WERI-Rb-1 (cell line): ENCODE measurements at regions not wholly inside any gene's neighbourhood (a gene's known extent, or its start where the extent isn't known, plus 50 kb on each side); places are given as distances from the start of the nearest gene placed in this dataset.
A peak's percentile ranks its signal among the peaks of the same experiment; 100 is the strongest.

Experiments used
- DNase-seq: peaks from one replicate; pipeline ENCODE4 v3.0.0-alpha.2; 2020
- H3K27ac ChIP-seq: fragments of 250-450 bp; sonication (Bioruptor Pico); 2 replicates; pipeline ENCODE4 v1.5.1; 2020; ENCODE audit warnings: mild to moderate bottlenecking, moderate library complexity
- H3K27me3 ChIP-seq: fragments of 250-450 bp; sonication (Bioruptor Pico); 2 replicates; pipeline ENCODE4 v1.5.1; 2021; ENCODE audit warnings: mild to moderate bottlenecking, low read depth, moderate library complexity; ENCODE audit not compliant: insufficient read depth, severe bottlenecking
- H3K36me3 ChIP-seq: fragments of 250-450 bp; sonication (Bioruptor Pico); 2 replicates; pipeline ENCODE4 v1.5.1; 2020; ENCODE audit warnings: mild to moderate bottlenecking, moderate library complexity
- H3K4me3 ChIP-seq: 2 replicates; pipeline ENCODE4 v1.5.1; 2011; ENCODE audit warnings: low read depth, mild to moderate bottlenecking, control low read depth, low read length
- H3K9me3 ChIP-seq: fragments of 250-450 bp; sonication (Bioruptor Pico); 2 replicates; pipeline ENCODE4 v1.5.1; 2021; ENCODE audit warnings: mild to moderate bottlenecking, moderate library complexity; ENCODE audit not compliant: severe bottlenecking
- CTCF ChIP-seq: IDR thresholded peaks from 2 replicates; pipeline ENCODE4 v1.5.1; 2011; ENCODE audit warnings: low read depth, mild to moderate bottlenecking, control low read depth, inconsistent platforms, low read length

GRCh38 chr18:10049747-10050146 lies 135.9 kb downstream of the VAPA start:
- Histone ChIP-seq H3K36me3 (no peaks in the 10 kb centered on the region), H3K27me3 (no peaks in the 10 kb centered on the region), H3K4me3 (no peak overlapping the region), H3K27ac (no peak overlapping the region), H3K9me3 (no peaks in the 10 kb centered on the region)
- TF ChIP-seq CTCF = no peak
- DNase-seq = no peak

DNA sequence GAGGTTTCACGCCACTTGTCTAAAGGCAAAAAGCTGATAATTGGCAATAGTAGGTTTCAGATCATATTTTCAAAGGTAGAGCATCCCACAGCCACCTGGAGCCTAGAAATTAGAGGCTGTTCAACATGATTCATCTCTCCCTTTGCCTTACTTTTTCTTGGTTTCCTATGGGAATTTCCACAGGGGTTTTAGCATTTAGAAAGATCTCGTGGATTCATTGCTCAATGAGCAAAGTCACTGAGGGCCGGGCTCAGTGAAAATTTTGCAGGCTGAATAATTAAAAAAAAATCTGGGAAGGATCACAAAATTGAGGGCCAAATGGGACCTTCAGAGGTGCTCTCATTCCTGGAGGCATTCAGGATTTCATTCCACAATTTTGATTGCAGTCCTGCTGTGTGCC lies 137.1 kb downstream of the VAPA start:
- no peak for TF ChIP-seq CTCF
- DNase-seq = no peak
- no peak overlapping the region for H3K4me3 ChIP-seq
- no peaks in the 10 kb centered on the region for H3K36me3 ChIP-seq
- H3K9me3 ChIP-seq = no peaks in the 10 kb centered on the region
- H3K27me3 ChIP-seq = no peaks in the 10 kb centered on the region
- no peak overlapping the region for H3K27ac ChIP-seq

GRCh38 chr18:10051877-10052631 lies 138.2 kb downstream of the VAPA start:
- no peak overlapping the region for H3K4me3 ChIP-seq
- H3K36me3 ChIP-seq = no peaks in the 10 kb centered on the region
- DNase-seq = no peak
- TF ChIP-seq CTCF = no peak
- no peaks in the 10 kb centered on the region for H3K27me3 ChIP-seq
- no peaks in the 10 kb centered on the region for H3K9me3 ChIP-seq
- H3K27ac ChIP-seq = no peak overlapping the region

DNA sequence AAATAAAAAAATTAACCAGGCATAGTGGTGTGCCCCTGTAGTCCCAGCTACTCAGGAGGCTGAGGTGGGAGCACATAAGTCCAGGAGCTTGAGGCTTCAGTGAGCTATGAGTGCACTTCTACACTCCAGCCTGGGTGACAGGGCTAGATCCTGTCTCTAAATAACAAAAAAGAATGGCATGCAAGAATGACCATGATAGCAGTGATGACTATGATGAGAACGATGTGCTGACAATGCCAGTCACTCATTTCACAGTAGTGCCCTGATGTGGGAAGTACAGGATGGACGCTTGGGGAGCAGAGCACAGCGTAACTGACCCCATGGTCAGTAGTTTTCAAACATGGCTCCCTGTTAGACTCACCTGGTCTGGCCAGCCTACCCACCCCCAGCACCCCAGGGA lies 139.1 kb downstream of the VAPA start:
- no peaks in the 10 kb centered on the region for H3K27me3 ChIP-seq
- no peak for TF ChIP-seq CTCF
- 0 out of 2 replicates have a peak overlapping the region, but pooled peaks have one; percentile 74 for H3K27ac ChIP-seq
- DNase-seq = no peak
- no peaks in the 10 kb centered on the region for H3K36me3 ChIP-seq
- H3K4me3 ChIP-seq = no peak overlapping the region
- H3K9me3 ChIP-seq = no peaks in the 10 kb centered on the region

DNA sequence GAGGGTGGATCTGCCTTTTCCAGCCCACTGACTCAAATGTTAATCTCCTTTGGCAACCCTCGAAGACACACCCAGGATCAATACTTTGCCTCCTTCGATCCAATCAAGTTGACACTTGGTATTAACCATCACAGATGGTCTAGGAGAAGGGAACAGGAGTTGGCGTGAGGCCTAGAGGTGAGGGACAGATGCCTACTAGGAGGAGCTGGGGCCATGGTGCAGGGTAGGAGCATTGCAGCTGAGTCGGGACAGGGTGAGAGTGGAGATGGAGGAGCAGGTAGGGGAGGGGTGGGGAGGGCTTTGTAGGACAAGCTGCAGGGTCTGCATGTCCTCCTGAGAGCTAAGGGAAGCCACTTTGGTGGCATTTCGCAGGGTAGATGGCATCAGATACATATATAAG lies 140.0 kb downstream of the VAPA start:
- no peak for TF ChIP-seq CTCF
- peak overlapping the region; percentile 74 for H3K27ac ChIP-seq
- peak overlapping the region; percentile 9; the same call in 1 of the 2 replicates for H3K4me3 ChIP-seq
- no peaks in the 10 kb centered on the region for H3K9me3 ChIP-seq
- H3K27me3 ChIP-seq = no peaks in the 10 kb centered on the region
- DNase-seq = peak; percentile 70
- no peaks in the 10 kb centered on the region for H3K36me3 ChIP-seq

GRCh38 chr18:10054366-10054765 lies 140.6 kb downstream of the VAPA start:
- TF ChIP-seq CTCF = no peak
- peak overlapping the region; percentile 74 for H3K27ac ChIP-seq
- peak; percentile 56 for DNase-seq
- H3K9me3 ChIP-seq = no peaks in the 10 kb centered on the region
- H3K36me3 ChIP-seq = no peaks in the 10 kb centered on the region
- H3K27me3 ChIP-seq = no peaks in the 10 kb centered on the region
- peak overlapping the region; percentile 9; the same call in 1 of the 2 replicates for H3K4me3 ChIP-seq
